OCI-LY1 (cell line): ENCODE measurements at regions not wholly inside any gene's neighbourhood (a gene's known extent, or its start where the extent isn't known, plus 50 kb on each side); places are given as distances from the start of the nearest gene placed in this dataset.

ENCODE experiments used
- EZH2 ChIP-seq: fragments of 200-600 bp; sonication (generic), shearing (Covaris generic); IDR thresholded peaks from 2 replicates; pipeline ENCODE4 v1.8.0; 2017; ENCODE audit warnings: borderline replicate concordance, mixed run types, mild to moderate bottlenecking, antibody characterized with exemption, low read length, moderate library complexity, mixed read lengths
- TF ChIP-seq, protein P1 (sequence below): fragments of 200-600 bp; sonication (generic), shearing (Covaris generic); IDR thresholded peaks from 2 replicates; pipeline ENCODE4 v1.5.1; 2017; ENCODE audit warnings: mild to moderate bottlenecking, antibody characterized with exemption, low read length, moderate library complexity, mixed read lengths

DNA sequence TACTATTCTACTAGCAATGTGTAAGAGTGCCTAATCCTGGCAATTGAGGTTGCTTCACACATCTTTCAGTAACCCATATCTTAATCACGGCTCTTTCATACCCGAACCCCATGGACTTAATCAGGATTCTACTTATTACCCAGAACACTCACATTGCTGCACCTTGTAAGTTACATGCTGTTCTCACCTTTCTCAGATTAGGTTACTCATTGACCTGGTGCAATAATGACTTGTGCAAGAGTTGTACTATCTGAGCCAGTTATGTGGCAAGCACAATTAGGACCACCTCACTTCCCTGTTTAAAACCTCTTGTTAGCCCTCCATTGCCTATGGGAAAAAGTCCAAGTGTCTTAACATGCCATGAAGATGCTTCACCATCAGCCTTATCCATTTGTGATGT, 306.7 kb upstream of the E2F7 start:
- TF ChIP-seq, protein P1, sequence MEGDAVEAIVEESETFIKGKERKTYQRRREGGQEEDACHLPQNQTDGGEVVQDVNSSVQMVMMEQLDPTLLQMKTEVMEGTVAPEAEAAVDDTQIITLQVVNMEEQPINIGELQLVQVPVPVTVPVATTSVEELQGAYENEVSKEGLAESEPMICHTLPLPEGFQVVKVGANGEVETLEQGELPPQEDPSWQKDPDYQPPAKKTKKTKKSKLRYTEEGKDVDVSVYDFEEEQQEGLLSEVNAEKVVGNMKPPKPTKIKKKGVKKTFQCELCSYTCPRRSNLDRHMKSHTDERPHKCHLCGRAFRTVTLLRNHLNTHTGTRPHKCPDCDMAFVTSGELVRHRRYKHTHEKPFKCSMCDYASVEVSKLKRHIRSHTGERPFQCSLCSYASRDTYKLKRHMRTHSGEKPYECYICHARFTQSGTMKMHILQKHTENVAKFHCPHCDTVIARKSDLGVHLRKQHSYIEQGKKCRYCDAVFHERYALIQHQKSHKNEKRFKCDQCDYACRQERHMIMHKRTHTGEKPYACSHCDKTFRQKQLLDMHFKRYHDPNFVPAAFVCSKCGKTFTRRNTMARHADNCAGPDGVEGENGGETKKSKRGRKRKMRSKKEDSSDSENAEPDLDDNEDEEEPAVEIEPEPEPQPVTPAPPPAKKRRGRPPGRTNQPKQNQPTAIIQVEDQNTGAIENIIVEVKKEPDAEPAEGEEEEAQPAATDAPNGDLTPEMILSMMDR: no peak
- no peak for TF ChIP-seq EZH2
